HCT116 (cell line): ENCODE measurements at regions not wholly inside any gene's neighbourhood (a gene's known extent, or its start where the extent isn't known, plus 50 kb on each side); places are given as distances from the start of the nearest gene placed in this dataset.

Experiments
- ATAC-seq: fragments of 200-7000 bp; cut with Tn5 transposase; 2 replicates; pipeline ENCODE4 v1.9.1; 2020; ENCODE audit warnings: mild to moderate bottlenecking, moderate library complexity
- BruUV-seq: library from RNA; stranded (reverse); fragments of 400-500 nt; replicated peaks from 2 replicates; lab custom pipeline; 2021; lab: Mats Ljungman, UMichigan
- CTCF ChIA-PET: fragments of 300-600 bp; sonication (Branson Sonifier 250); formaldehyde crosslinking; loops from one replicate; lab custom pipeline; 2021; ENCODE audit warnings: antibody characterized with exemption; lab: Charles Lee
- POLR2A ChIA-PET: fragments of 300-600, 350-600 bp; sonication (Branson Sonifier 250); formaldehyde crosslinking; loops from one replicate; lab custom pipeline; 2021; ENCODE audit warnings: antibody characterized with exemption; lab: Charles Lee
- RAD21 ChIA-PET, 2 experiments: fragments of 300-600 bp; sonication (Branson Sonifier 250); formaldehyde crosslinking; loops; one replicate each; lab custom pipeline; 2023; ENCODE audit warnings: low total read pairs in 2 of 2; ENCODE audit not compliant: uncharacterized antibody in 2 of 2, unreplicated experiment in 2 of 2, low non-redundant PET in 1 of 2; lab: Charles Lee
- DNase-seq: peaks from one replicate; pipeline ENCODE4 v3.0.0-alpha.2; 2010; ENCODE audit warnings: low read depth, low spot score
- H2AFZ ChIP-seq: fragments of 200-600 bp; shearing (Covaris generic), sonication (generic); 2 replicates; pipeline ENCODE4 v1.6.1; 2017; ENCODE audit warnings: low read depth, mixed run types, mixed read lengths, antibody characterized with exemption, low read length; ENCODE audit not compliant: poor library complexity, severe bottlenecking
- H3K27ac ChIP-seq: 2 replicates; pipeline ENCODE4 v1.5.1; 2012; ENCODE audit warnings: low read depth, low read length
- H3K27me3 ChIP-seq: fragments of 200-600 bp; sonication (generic); 2 replicates; pipeline ENCODE4 v1.6.1; 2016; ENCODE audit warnings: mixed run types, low read length, mixed read lengths; ENCODE audit not compliant: insufficient read depth
- H3K36me3 ChIP-seq, 2 experiments: fragments of 200-500 bp in 1 of 2; fragments of 200-600 bp in 1 of 2; sonication (Bioruptor generic) in 1 of 2; sonication (generic) in 1 of 2; 2 replicates each; pipeline versions ENCODE4 v1.5.1 to v1.6.1; 2014 to 2016; ENCODE audit warnings: low read length in 2 of 2, inconsistent platforms in 1 of 2, mixed read lengths in 1 of 2, mixed run types in 1 of 2; ENCODE audit not compliant: insufficient read depth in 2 of 2, control insufficient read depth in 1 of 2
- H3K4me1 ChIP-seq, 2 experiments: fragments of 200-600 bp in 1 of 2; sonication (generic) in 1 of 2; 2 replicates each; pipeline versions ENCODE4 v1.5.1 to v1.6.1; 2012 to 2017; ENCODE audit warnings: low read length in 2 of 2, inconsistent platforms in 1 of 2, mild to moderate bottlenecking in 1 of 2, mixed read lengths in 1 of 2, mixed run types in 1 of 2, moderate library complexity in 1 of 2; ENCODE audit not compliant: insufficient read depth in 2 of 2, control insufficient read depth in 1 of 2
- H3K4me2 ChIP-seq: fragments of 200-600 bp; sonication (generic); 2 replicates; pipeline ENCODE4 v1.6.1; 2017; ENCODE audit warnings: mixed run types, low read length, mixed read lengths
- H3K4me3 ChIP-seq, 2 experiments: fragments of 200-600 bp in 1 of 2; sonication (generic) in 1 of 2; replicated peaks in 1 of 2; 2 replicates each; pipeline ENCODE4 v1.5.1; 2011 to 2016; ENCODE audit warnings: low read length in 2 of 2, control low read depth in 1 of 2, low read depth in 1 of 2, mild to moderate bottlenecking in 1 of 2, mixed read lengths in 1 of 2, mixed run types in 1 of 2
- H3K79me2 ChIP-seq: fragments of 200-600 bp; sonication (generic); 2 replicates; pipeline ENCODE4 v1.6.1; 2017; ENCODE audit warnings: mild to moderate bottlenecking, mixed run types, low read length, moderate library complexity, mixed read lengths; ENCODE audit not compliant: insufficient read depth
- H3K9ac ChIP-seq: fragments of 200-600 bp; sonication (generic); 2 replicates; pipeline ENCODE4 v1.6.1; 2016; ENCODE audit warnings: low read length, mixed read lengths
- H3K9me2 ChIP-seq: fragments of 200-600 bp; sonication (generic), shearing (Covaris generic); 2 replicates; pipeline ENCODE4 v1.6.1; 2017; ENCODE audit warnings: mixed run types, mild to moderate bottlenecking, moderate library complexity; ENCODE audit not compliant: insufficient read depth
- H3K9me3 ChIP-seq, 2 experiments: fragments of 200-500 bp in 1 of 2; fragments of 200-600 bp in 1 of 2; sonication (Bioruptor generic) in 1 of 2; sonication (generic) in 1 of 2; 2 replicates each; pipeline ENCODE4 v1.6.1; 2014 to 2017; ENCODE audit warnings: low read length in 2 of 2, mixed read lengths in 2 of 2, inconsistent platforms in 1 of 2, low read depth in 1 of 2, mild to moderate bottlenecking in 1 of 2, mixed run types in 1 of 2, moderate library complexity in 1 of 2; ENCODE audit not compliant: control insufficient read depth in 1 of 2, insufficient read depth in 1 of 2
- H4K20me1 ChIP-seq: fragments of 200-600 bp; sonication (generic), shearing (Covaris generic); 2 replicates; pipeline ENCODE4 v1.6.1; 2017; ENCODE audit warnings: mixed run types, mild to moderate bottlenecking, moderate library complexity; ENCODE audit not compliant: insufficient read depth
- ATF3 ChIP-seq: IDR thresholded peaks from 2 replicates; pipeline ENCODE4 v1.6.1; 2012
- CBX3 ChIP-seq: IDR thresholded peaks from 2 replicates; pipeline ENCODE4 v1.6.1; 2012; ENCODE audit warnings: low read depth
- CEBPB ChIP-seq: IDR thresholded peaks from 2 replicates; pipeline ENCODE4 v1.6.1; 2012; ENCODE audit warnings: low read depth
- ELF1 ChIP-seq: IDR thresholded peaks from 2 replicates; pipeline ENCODE4 v1.6.1; 2012; ENCODE audit warnings: low read depth, borderline replicate concordance
- EZH2 ChIP-seq: fragments of 200-600 bp; sonication (generic); IDR thresholded peaks from 2 replicates; pipeline ENCODE4 v1.6.1; 2017; ENCODE audit warnings: antibody characterized with exemption, mixed run types
- EZH2phosphoT487 ChIP-seq: fragments of 200-600 bp; IDR thresholded peaks from 2 replicates; pipeline ENCODE4 v1.6.1; 2018; ENCODE audit warnings: antibody characterized with exemption, borderline replicate concordance
- FOSL1 ChIP-seq: IDR thresholded peaks from 2 replicates; pipeline ENCODE4 v1.6.1; 2012; ENCODE audit warnings: low read depth
- JUND ChIP-seq: IDR thresholded peaks from 2 replicates; pipeline ENCODE4 v1.6.1; 2012
- POLR2A ChIP-seq: IDR thresholded peaks from 2 replicates; pipeline ENCODE4 v1.7.0; 2011; ENCODE audit warnings: borderline replicate concordance; ENCODE audit not compliant: insufficient read depth, insufficient read length; ENCODE audit errors: extremely low read depth
- SIN3A ChIP-seq: IDR thresholded peaks from 2 replicates; pipeline ENCODE4 v1.6.1; 2012; ENCODE audit warnings: low read depth
- SP1 ChIP-seq: IDR thresholded peaks from 2 replicates; pipeline ENCODE4 v1.6.1; 2012; ENCODE audit warnings: low read depth
- ZBTB33 ChIP-seq: IDR thresholded peaks from 2 replicates; pipeline ENCODE4 v1.6.1; 2011; ENCODE audit warnings: mild to moderate bottlenecking, low read length, moderate library complexity; ENCODE audit not compliant: insufficient replicate concordance; ENCODE audit errors: extremely low read depth
- ZNF274 ChIP-seq: fragments of 200-500 bp; sonication (Bioruptor generic); IDR thresholded peaks from 2 replicates; pipeline ENCODE4 v1.6.1; 2014; ENCODE audit warnings: mild to moderate bottlenecking, low read depth, low read length, inconsistent platforms
- intact Hi-C: fragments of 100-400 bp; cut with micrococcal nuclease; formaldehyde crosslinking; loops from 2 replicates; pipeline ENCODE4 v1.10.0; 2022
- TF ChIP-seq, protein P1 (sequence below): IDR thresholded peaks from 2 replicates; pipeline ENCODE4 v1.6.1; 2012
- TF ChIP-seq, protein P2 (sequence below): IDR thresholded peaks from 2 replicates; pipeline ENCODE4 v1.6.1; 2012; ENCODE audit warnings: low read depth

DNA sequence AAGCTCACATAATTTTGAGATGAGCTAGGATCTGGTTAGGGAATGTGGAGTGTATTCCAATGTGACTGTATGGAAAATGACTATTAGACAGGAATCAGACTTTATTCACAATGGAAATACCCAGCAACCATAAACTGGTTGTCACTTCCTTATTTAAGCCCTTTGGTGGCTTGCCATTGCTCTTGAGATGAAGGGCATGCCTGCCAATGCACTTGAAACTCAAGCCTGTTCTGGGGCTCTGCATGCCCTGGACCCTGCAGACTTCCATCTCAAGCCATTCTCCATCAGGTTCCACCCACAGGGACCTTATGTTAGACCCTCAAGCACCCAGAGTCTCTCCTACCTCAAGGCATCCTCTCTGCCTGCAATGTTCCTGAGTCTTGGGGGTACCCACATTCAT is 145.5 kb downstream of the MPP7 start (continued):
- TF ChIP-seq ZBTB33, result no peak
- TF ChIP-seq ZNF274, result no peak
- TF ChIP-seq POLR2A, result no peak
- TF ChIP-seq JUND, result no peak
- TF ChIP-seq FOSL1, result no peak

GRCh38 chr10:28155726-28156125 is 147.1 kb downstream of the MPP7 start:
- Histone ChIP-seq H3K4me3 (no peak overlapping the region), H3K4me2 (no peak overlapping the region), H3K27ac (peak overlapping the region; percentile 21; the same call in 1 of the 2 replicates), H3K4me1 (peaks cover 10 to 38% of the 10 kb centered on the region in 2 experiments; a peak in 3 of 4 replicates), H3K9me3 (no peaks in the 10 kb centered on the region), H3K27me3 (no peaks in the 10 kb centered on the region), H3K9ac (no peak overlapping the region), H3K36me3 (no peaks in the 10 kb centered on the region), H3K79me2 (peaks cover 15% of the 10 kb centered on the region; the same call in 1 of the 2 replicates), H3K9me2 (no peaks in the 10 kb centered on the region), H4K20me1 (no peaks in the 10 kb centered on the region), H2AFZ (no peak overlapping the region)
- DNase-seq, result no peak
- no peak for ATAC-seq
- TF ChIP-seq, protein P1, sequence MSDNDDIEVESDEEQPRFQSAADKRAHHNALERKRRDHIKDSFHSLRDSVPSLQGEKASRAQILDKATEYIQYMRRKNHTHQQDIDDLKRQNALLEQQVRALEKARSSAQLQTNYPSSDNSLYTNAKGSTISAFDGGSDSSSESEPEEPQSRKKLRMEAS, result no peak
- TF ChIP-seq SIN3A (no peak), EZH2phosphoT487 (no peak), FOSL1 (no peak), EZH2 (no peak), CBX3 (no peak), SP1 (no peak), POLR2A (no peak), CEBPB (no peak), ELF1 (no peak), ATF3 (no peak)
- TF ChIP-seq, protein P2, sequence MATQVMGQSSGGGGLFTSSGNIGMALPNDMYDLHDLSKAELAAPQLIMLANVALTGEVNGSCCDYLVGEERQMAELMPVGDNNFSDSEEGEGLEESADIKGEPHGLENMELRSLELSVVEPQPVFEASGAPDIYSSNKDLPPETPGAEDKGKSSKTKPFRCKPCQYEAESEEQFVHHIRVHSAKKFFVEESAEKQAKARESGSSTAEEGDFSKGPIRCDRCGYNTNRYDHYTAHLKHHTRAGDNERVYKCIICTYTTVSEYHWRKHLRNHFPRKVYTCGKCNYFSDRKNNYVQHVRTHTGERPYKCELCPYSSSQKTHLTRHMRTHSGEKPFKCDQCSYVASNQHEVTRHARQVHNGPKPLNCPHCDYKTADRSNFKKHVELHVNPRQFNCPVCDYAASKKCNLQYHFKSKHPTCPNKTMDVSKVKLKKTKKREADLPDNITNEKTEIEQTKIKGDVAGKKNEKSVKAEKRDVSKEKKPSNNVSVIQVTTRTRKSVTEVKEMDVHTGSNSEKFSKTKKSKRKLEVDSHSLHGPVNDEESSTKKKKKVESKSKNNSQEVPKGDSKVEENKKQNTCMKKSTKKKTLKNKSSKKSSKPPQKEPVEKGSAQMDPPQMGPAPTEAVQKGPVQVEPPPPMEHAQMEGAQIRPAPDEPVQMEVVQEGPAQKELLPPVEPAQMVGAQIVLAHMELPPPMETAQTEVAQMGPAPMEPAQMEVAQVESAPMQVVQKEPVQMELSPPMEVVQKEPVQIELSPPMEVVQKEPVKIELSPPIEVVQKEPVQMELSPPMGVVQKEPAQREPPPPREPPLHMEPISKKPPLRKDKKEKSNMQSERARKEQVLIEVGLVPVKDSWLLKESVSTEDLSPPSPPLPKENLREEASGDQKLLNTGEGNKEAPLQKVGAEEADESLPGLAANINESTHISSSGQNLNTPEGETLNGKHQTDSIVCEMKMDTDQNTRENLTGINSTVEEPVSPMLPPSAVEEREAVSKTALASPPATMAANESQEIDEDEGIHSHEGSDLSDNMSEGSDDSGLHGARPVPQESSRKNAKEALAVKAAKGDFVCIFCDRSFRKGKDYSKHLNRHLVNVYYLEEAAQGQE, result no peak
- intact Hi-C loops, result no loop called here
- POLR2A ChIA-PET, result no interaction called here
- RAD21 ChIA-PET, result no interaction called here
- CTCF ChIA-PET, result no interaction called here
- BruUV-seq, result no TSS peak
